ENCODE measurements at regions not wholly inside any gene's neighbourhood (a gene's known extent, or its start where the extent isn't known, plus 50 kb on each side); places are given as distances from the start of the nearest gene placed in this dataset.

- TF ChIP-seq CTCF (optimal IDR thresholded peaks at IDR 0.05 in 1 of 3, IDR thresholded peaks at IDR 0.05 in 1 of 3, conservative IDR thresholded peaks at IDR 0.05 in 1 of 3; ENCODE audit: extremely low read depth in 1 of 3, insufficient read depth in 2 of 3, low read length in 3 of 3) (no peak), EZH2 (IDR thresholded peaks at IDR 0.05; ENCODE audit: low read length) (no peak)
Observed at GRCh38 chr13:76387566-76387965, 498.6 kb downstream of the KCTD12 start.
